Activated T-helper 2 cell treated with anti-CD3 and anti-CD28 coated beads, Interferon-gamma antibody, Interleukin-2, Interleukin-4, amounts not matched to agents 10 μg/mL and 5 μg/mL and 100 μg/mL, durations not matched to agents 14 hours and 24 hours and 36 hours (primary cell): ENCODE measurements at regions not wholly inside any gene's neighbourhood (a gene's known extent, or its start where the extent isn't known, plus 50 kb on each side); places are given as distances from the start of the nearest gene placed in this dataset.
"Not testable (repeated sequence)": the region's sequence is repeated elsewhere in the genome, so short reads cannot be mapped to it uniquely, and the experiment has no call there.

Experiments
- DNase-seq: peaks from one replicate; pipeline ENCODE4 v3.0.0; 2021; ENCODE audit warnings: low spot score
- H3K27ac Mint-ChIP-seq: one replicate; pipeline ENCODE4 v1.8.0; 2021; ENCODE audit warnings: mixed read lengths
- H3K27me3 Mint-ChIP-seq: one replicate; pipeline ENCODE4 v1.8.0; 2021; ENCODE audit warnings: low read depth, mixed read lengths
- H3K36me3 Mint-ChIP-seq: one replicate; pipeline ENCODE4 v1.8.0; 2021; ENCODE audit warnings: low read depth, mixed read lengths
- H3K4me1 Mint-ChIP-seq: one replicate; pipeline ENCODE4 v1.8.0; 2021; ENCODE audit warnings: low read depth, mixed read lengths
- H3K4me3 Mint-ChIP-seq: one replicate; pipeline ENCODE4 v1.8.0; 2021; ENCODE audit warnings: low read depth, mild to moderate bottlenecking, moderate library complexity, mixed read lengths
- H3K9me3 Mint-ChIP-seq: one replicate; pipeline ENCODE4 v1.8.0; 2021; ENCODE audit warnings: mixed read lengths
- intact Hi-C: fragments of 100-400 bp; cut with micrococcal nuclease; formaldehyde crosslinking; loops from one replicate; pipeline ENCODE4 v1.15.1; 2023

DNA sequence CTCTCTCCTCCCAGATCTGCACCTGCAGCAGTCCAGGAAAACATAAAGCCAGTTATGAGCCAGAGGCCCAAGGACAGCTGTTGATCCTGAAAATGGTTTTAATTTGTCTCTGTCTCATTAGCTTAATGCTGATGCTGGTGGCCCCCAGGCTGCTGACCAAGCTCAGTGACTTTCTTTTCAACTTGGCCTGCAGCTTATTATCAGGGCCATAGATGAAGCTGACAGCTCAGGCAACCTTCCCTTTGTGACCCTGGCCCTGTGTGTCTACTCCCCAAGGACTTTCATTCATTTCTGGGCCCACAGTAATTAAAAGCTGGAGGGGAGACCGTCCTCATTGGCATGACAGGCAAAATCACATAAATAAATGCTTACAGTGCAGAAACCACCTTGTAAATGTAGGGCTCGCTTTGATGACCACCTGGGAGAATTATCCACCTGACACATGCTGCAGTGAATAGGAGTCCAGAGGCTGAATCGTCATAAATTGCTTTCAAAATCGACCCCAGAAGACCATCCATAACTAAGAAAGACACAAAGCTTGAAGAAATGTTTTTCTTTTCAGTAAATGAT, 138.5 kb downstream of the NPY start:
- DNase-seq, result no peak
- no peak overlapping the region for H3K4me3 Mint-ChIP-seq
- peaks cover 11% of the 10 kb centered on the region for H3K9me3 Mint-ChIP-seq
- no peaks in the 10 kb centered on the region for H3K36me3 Mint-ChIP-seq
- H3K27me3 Mint-ChIP-seq, result peaks cover 19% of the 10 kb centered on the region
- no peaks in the 10 kb centered on the region for H3K4me1 Mint-ChIP-seq
- H3K27ac Mint-ChIP-seq, result no peak overlapping the region
- intact Hi-C loops, result no loop called here

DNA sequence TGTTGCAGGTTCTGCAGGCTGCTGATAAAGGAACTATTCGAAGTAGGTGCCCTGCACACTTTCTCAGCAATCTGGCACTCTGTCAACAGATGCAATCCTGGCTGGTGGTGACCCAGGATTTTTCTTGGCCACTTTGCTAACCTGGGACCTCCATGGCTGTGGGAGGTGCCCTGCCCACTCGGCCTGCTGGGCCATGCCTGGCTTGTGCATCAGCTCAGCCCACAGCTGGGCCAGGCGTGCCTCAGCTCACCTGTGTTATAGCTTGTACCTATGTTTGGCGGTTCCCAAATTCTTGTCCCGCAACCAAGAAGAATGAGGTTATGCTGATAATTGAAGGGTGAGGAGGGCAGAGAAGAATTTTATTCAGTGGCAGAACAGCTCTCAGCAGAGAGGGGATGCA, 141.7 kb downstream of the NPY start:
- no peaks in the 10 kb centered on the region for H3K36me3 Mint-ChIP-seq
- intact Hi-C loops, result no loop called here
- peaks cover 11% of the 10 kb centered on the region for H3K9me3 Mint-ChIP-seq
- H3K27me3 Mint-ChIP-seq, result peaks cover 14% of the 10 kb centered on the region
- H3K4me3 Mint-ChIP-seq, result no peak overlapping the region
- DNase-seq, result no peak
- H3K4me1 Mint-ChIP-seq, result no peaks in the 10 kb centered on the region
- no peak overlapping the region for H3K27ac Mint-ChIP-seq

DNA sequence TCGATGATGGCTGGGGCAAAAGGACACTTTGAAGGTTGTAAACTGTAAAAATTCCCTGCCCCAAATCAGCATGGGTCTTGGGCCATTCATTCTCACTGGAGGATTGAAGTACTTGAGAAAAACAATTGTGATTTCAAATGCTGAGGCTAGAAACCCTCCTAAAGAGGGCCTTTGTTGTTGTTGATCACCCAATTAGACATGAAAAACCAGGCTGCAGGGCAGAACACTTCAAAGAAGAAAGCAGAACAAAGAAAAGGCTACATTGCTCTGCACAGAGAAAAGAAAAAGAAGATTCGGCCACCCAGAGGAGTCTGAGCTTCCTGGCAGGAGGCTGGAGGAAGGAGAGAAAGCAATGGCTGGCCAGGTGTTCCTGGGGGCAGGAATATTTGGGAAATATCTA, 143.1 kb downstream of the NPY start:
- Mint-ChIP-seq H3K9me3 (peaks cover 11% of the 10 kb centered on the region), H3K36me3 (no peaks in the 10 kb centered on the region), H3K27me3 (peaks cover 12% of the 10 kb centered on the region), H3K27ac (no peak overlapping the region), H3K4me3 (no peak overlapping the region), H3K4me1 (no peaks in the 10 kb centered on the region)
- intact Hi-C loops, result no loop called here
- no peak for DNase-seq

DNA sequence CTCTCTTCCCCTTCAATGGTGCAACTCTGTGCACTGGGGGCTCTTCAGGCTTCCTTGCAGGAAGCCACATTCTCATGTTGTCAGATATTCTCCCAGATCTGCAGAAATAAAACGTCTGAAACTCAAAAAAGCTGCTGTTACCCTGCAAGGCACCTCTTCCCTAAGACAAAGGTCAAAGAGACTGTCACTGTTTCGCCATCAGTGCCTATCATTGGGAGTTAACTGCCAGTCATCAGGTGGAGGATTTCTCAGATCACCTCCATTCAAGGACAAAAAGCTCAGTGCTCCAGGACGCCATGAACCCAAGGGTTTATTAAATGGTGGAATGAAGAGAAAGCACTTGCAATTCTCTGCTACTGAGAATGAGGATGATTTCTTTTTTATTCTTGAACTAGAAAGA, 144.6 kb upstream of the PALS2 start:
- no peak for DNase-seq
- Mint-ChIP-seq H3K9me3 (peaks cover 11% of the 10 kb centered on the region), H3K27me3 (peaks cover 10% of the 10 kb centered on the region), H3K4me1 (no peaks in the 10 kb centered on the region), H3K36me3 (no peaks in the 10 kb centered on the region), H3K27ac (no peak overlapping the region), H3K4me3 (no peak overlapping the region)
- intact Hi-C loops, result no loop called here

DNA sequence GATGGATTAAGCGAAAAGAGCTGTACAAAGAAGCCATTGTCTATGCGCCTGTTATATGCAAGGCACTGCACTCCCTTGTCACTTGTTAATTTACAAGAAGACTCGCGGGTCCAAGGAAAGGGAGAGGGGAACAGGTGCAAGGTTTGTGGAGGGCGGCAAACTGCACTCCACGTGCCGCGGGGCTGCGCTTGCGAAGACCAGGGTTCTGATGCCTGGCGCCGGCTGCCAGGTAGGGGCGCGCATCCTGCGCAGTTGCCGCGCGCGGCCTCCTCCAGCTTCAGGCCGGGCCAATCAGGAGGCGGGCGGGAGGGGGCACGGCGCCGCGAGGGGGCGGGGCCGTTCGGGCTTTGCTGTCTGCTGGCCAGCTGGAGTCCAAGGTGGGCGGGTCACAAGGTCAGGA, 140.6 kb upstream of the PALS2 start:
- DNase-seq, result no peak
- Mint-ChIP-seq H3K9me3 (no peaks in the 10 kb centered on the region), H3K27me3 (peaks cover 12% of the 10 kb centered on the region), H3K4me3 (no peak overlapping the region), H3K4me1 (no peaks in the 10 kb centered on the region), H3K36me3 (no peaks in the 10 kb centered on the region), H3K27ac (no peak overlapping the region)
- intact Hi-C loops, result no loop called here

DNA sequence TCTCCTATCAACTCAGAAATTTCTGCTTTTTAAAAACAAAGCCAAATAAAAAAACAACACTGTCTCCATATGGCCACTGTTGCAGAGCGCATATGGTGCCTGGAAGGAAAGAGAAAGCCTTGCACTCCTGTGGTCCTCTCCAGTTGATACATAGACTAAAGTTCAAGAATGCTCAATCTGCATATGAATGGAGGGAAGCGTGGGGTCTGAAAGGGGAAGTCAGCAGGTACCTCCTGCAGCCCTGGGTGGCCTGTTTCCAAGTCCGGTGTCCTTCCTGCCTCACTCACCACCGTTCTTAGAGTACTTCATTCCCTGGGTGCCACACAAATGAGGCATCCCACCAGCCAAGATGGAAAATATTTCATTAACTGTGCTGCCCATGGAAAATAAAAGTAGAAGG, 138.3 kb upstream of the PALS2 start:
- Mint-ChIP-seq H3K9me3 (peaks cover 11% of the 10 kb centered on the region), H3K36me3 (no peaks in the 10 kb centered on the region), H3K27me3 (peaks cover 7% of the 10 kb centered on the region), H3K27ac (no peak overlapping the region), H3K4me3 (no peak overlapping the region), H3K4me1 (peaks cover 10% of the 10 kb centered on the region)
- intact Hi-C loops, result no loop called here
- DNase-seq, result no peak

DNA sequence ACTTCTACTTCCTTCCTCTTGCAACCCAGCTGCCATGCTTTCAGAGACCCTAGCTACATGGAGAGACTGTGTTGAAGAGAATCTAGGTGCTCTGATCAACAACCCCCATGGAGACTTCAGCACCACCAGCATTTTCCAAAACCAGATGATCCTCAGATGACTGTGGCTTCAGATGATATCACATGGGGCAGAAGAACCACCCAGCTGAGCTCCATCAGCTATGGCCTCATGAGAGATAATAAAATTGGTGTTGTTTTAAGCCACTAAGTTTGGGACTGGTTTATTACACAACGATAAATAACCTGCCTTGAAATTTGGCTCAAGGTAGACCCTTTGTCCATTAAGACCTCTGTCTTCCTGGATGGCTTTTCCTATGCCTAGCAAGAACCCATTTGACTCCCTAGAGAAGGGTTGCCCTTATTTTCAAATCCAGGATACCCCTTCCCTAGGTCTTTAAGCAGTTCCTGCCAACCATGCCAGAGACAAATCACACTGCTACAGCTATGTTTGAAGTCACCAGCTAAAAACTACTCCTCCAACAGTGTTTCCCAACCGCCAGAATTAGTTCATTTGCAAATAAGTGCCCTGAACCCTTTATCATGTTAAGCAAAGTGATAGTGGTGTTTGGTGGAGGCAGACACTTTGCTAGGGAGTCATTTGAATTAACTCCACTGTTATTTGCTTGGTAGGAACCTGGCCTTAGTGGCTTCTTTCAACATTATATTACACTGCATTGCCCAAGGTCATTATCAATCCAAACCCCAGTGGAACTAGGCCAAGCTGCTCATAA, 136.9 kb upstream of the PALS2 start:
- H3K4me1 Mint-ChIP-seq, result peaks cover 20% of the 10 kb centered on the region
- DNase-seq, result no peak
- H3K4me3 Mint-ChIP-seq, result no peak overlapping the region
- H3K27ac Mint-ChIP-seq, result no peak overlapping the region
- intact Hi-C loops, result no loop called here
- H3K27me3 Mint-ChIP-seq, result peaks cover 7% of the 10 kb centered on the region
- no peaks in the 10 kb centered on the region for H3K36me3 Mint-ChIP-seq
- H3K9me3 Mint-ChIP-seq, result peaks cover 11% of the 10 kb centered on the region

DNA sequence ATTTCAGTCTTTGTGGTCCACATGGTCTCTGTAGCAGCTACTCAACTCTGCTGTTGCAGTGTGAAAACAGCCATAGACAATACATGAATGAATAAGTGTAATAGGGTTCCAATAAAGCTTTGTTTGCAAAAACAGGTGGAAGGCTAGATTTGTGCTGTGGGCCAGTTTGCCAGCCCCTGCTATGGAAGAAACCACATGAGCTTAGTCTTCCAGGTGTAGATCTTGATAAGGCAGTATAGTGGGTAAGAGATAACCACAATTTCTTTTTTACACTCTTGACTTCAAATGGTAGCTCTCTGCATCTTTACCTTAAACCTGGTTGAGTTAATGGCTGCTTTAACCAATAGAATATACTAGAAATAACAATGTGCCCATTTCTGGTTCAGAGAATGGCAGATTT, 135.0 kb upstream of the PALS2 start:
- peaks cover 7% of the 10 kb centered on the region for H3K27me3 Mint-ChIP-seq
- intact Hi-C loops, result no loop called here
- H3K36me3 Mint-ChIP-seq, result peaks cover 1% of the 10 kb centered on the region
- peaks cover 30% of the 10 kb centered on the region for H3K4me1 Mint-ChIP-seq
- H3K27ac Mint-ChIP-seq, result no peak overlapping the region
- peaks cover 13% of the 10 kb centered on the region for H3K9me3 Mint-ChIP-seq
- no peak for DNase-seq
- no peak overlapping the region for H3K4me3 Mint-ChIP-seq

DNA sequence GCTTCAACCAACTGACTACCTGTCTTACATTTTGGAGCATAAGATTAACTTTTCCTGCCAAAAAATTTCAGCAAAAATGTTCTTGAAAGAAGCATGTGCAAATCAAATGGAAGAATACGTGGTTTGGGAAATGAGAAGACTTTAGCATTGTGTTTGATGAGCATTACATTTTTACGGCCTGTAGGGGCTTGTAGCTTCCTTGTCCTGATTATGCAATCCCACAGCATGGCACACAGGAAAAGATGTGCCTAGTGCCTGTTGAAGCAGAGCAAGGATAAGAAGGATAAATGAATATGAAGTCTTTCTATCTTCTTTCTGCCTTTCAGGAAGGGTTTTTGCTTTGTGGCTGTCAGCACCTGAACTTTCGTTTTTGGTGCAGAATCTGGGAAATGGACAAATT, 134.1 kb upstream of the PALS2 start:
- H3K27me3 Mint-ChIP-seq, H3K27ac Mint-ChIP-seq, intact Hi-C loops, DNase-seq, H3K4me3 Mint-ChIP-seq, H3K36me3 Mint-ChIP-seq: not testable (repeated sequence)
- Mint-ChIP-seq H3K9me3 (peaks cover 15% of the 10 kb centered on the region), H3K4me1 (peaks cover 30% of the 10 kb centered on the region)

DNA sequence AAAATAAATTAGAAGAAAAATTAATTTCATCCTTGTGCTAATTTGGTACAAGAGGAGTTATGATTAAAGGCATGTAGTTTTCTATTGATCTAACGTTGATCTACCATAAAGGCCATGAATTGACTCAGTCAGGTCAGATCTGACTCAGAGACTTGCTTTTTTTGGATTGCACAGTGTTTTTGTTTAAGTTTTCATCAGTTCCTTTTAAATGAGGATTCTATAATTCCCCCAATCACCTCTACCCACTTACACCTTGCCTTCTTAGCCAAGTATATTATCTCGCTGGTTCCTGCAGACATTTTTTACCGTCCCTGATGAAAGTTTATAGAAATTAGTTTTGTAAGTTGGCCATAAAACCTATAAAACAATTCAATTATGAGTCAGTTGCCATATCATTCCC, 132.4 kb upstream of the PALS2 start:
- intact Hi-C loops, result no loop called here
- Mint-ChIP-seq H3K27ac (no peak overlapping the region), H3K27me3 (peaks cover 3% of the 10 kb centered on the region), H3K9me3 (peaks cover 15% of the 10 kb centered on the region), H3K4me3 (no peak overlapping the region), H3K4me1 (peaks cover 30% of the 10 kb centered on the region), H3K36me3 (peaks cover 4% of the 10 kb centered on the region)
- no peak for DNase-seq

DNA sequence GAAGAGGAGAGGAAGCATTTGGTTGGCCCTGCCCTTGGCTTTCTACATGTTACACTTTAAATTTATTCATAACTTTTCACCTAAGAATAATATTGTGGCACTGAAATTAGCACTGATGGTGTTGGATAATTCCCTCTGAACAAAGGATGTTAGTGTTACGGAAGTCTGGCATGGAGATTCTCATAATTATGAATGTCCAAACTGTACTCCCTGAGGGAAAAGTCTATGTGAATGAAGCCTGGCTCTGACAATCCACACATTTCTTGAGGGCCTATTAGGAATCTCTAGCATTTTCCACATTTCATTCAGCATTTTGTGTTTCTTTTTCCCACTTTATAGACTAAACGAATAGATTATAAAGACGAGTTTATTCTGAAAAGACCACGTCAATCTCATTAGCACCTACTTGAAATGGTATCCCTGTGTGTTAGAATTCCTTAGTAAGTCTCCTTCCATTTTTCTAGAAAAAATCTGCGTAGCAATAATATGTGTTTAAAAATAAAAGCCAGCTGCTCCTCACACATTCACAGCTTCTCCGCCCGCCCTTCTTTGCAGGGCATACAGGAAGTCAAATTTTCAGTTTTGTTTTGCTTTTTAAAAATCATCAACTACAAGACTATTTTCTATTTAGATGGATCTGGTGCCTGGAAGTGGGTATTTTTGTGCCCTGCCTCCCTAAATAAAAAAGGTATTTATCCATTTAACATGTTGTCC, 131.8 kb upstream of the PALS2 start:
- peaks cover 4% of the 10 kb centered on the region for H3K36me3 Mint-ChIP-seq
- H3K4me1 Mint-ChIP-seq, result peaks cover 30% of the 10 kb centered on the region
- H3K27me3 Mint-ChIP-seq, result peaks cover 3% of the 10 kb centered on the region
- peaks cover 15% of the 10 kb centered on the region for H3K9me3 Mint-ChIP-seq
- no peak overlapping the region for H3K4me3 Mint-ChIP-seq
- DNase-seq, result no peak
- intact Hi-C loops, result no loop called here
- no peak overlapping the region for H3K27ac Mint-ChIP-seq

DNA sequence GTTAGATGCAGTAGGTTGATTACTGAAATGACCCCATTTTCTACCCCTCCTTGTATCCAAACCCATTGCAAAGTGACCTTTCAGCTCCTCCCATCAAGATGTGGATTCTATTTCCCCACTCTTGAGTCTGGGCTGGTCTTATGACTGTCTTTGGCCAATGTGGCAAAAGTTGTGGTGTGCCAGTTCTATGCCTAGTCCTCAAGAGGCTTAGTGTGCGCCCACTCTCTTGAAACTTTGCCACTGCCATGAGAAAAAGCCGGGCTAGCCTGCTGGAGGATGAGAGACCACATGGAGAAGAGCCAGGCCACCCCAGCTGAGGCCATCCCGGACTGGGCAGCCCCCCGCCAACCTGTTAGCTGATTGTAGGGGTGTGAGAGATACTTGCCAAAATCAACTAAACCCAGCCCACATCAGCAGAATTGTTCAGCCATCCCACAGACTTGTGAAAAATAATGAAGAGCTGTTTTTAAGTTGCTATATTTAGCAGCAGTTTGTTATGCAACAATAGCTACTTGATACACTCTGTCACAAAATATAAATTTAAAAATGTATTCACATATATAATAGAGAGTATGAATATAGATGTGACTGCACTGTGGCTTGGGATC, 131.0 kb upstream of the PALS2 start:
- Mint-ChIP-seq H3K27ac (no peak overlapping the region), H3K4me3 (no peak overlapping the region), H3K4me1 (peaks cover 30% of the 10 kb centered on the region), H3K9me3 (peaks cover 15% of the 10 kb centered on the region), H3K27me3 (peaks cover 3% of the 10 kb centered on the region), H3K36me3 (peaks cover 4% of the 10 kb centered on the region)
- intact Hi-C loops, result no loop called here
- DNase-seq, result no peak
